Neuronal stem cell (in vitro differentiated cells): ENCODE measurements at regions not wholly inside any gene's neighbourhood (a gene's known extent, or its start where the extent isn't known, plus 50 kb on each side); places are given as distances from the start of the nearest gene placed in this dataset.

ENCODE experiments used
- DNase-seq: peaks from one replicate; pipeline ENCODE4 v3.0.0-alpha.2; 2013; ENCODE audit warnings: low spot score
- H2AFZ ChIP-seq: one replicate; pipeline ENCODE4 v1.6.1; 2013; ENCODE audit warnings: mild to moderate bottlenecking, low read length, inconsistent platforms
- H2AK5ac ChIP-seq: 2 replicates; pipeline ENCODE4 v1.6.1; 2013; ENCODE audit warnings: low read depth, mild to moderate bottlenecking, inconsistent platforms, low read length, moderate library complexity, mixed read lengths
- H2BK120ac ChIP-seq: 2 replicates; pipeline ENCODE4 v1.6.1; 2013; ENCODE audit warnings: low read depth, mild to moderate bottlenecking, inconsistent platforms, low read length, moderate library complexity, mixed read lengths
- H2BK12ac ChIP-seq: one replicate; pipeline ENCODE4 v1.6.1; 2013; ENCODE audit warnings: low read length, inconsistent platforms
- H2BK15ac ChIP-seq: 2 replicates; pipeline ENCODE4 v1.6.1; 2013; ENCODE audit warnings: mild to moderate bottlenecking, low read length, inconsistent platforms, mixed read lengths
- H2BK5ac ChIP-seq: one replicate; pipeline ENCODE4 v1.6.1; 2013; ENCODE audit warnings: inconsistent platforms, mild to moderate bottlenecking, low read length, moderate library complexity
- H3K14ac ChIP-seq: one replicate; pipeline ENCODE4 v1.6.1; 2013; ENCODE audit warnings: low read length, inconsistent platforms
- H3K18ac ChIP-seq: 2 replicates; pipeline ENCODE4 v1.6.1; 2013; ENCODE audit warnings: low read length, inconsistent platforms
- H3K23ac ChIP-seq: 2 replicates; pipeline ENCODE4 v1.6.1; 2013; ENCODE audit warnings: low read depth, mild to moderate bottlenecking, mixed read lengths, low read length, inconsistent platforms; ENCODE audit not compliant: poor library complexity
- H3K27ac ChIP-seq: replicated peaks from 3 replicates; pipeline ENCODE4 v1.5.1; 2013; ENCODE audit warnings: low read length, inconsistent platforms
- H3K27me3 ChIP-seq, 3 experiments: 2 replicates each; pipeline ENCODE4 v1.6.1; 2013; ENCODE audit warnings: low read length in 3 of 3, mild to moderate bottlenecking in 2 of 3, inconsistent platforms in 1 of 3, low read depth in 1 of 3, mixed read lengths in 1 of 3, moderate library complexity in 1 of 3; ENCODE audit not compliant: control insufficient read depth in 3 of 3, insufficient read depth in 3 of 3
- H3K36me3 ChIP-seq, 2 donors: replicated peaks in 1 of 2; 2 replicates each; pipeline ENCODE4 v1.6.1; 2013; ENCODE audit warnings: low read length in 2 of 2; ENCODE audit not compliant: control insufficient read depth in 2 of 2, insufficient read depth in 2 of 2
- H3K4ac ChIP-seq: 2 replicates; pipeline ENCODE4 v1.6.1; 2013; ENCODE audit warnings: inconsistent platforms, mild to moderate bottlenecking, low read length, moderate library complexity
- H3K4me1 ChIP-seq, 2 donors: 1 replicate in 1 of 2; 2 replicates in 1 of 2; pipeline ENCODE4 v1.6.1; 2013; ENCODE audit warnings: low read length in 2 of 2, low read depth in 1 of 2; ENCODE audit not compliant: control insufficient read depth in 2 of 2, insufficient read depth in 1 of 2
- H3K4me2 ChIP-seq: one replicate; pipeline ENCODE4 v1.6.1; 2013; ENCODE audit warnings: mild to moderate bottlenecking, low read length, inconsistent platforms; ENCODE audit not compliant: insufficient read depth, poor library complexity, severe bottlenecking
- H3K4me3 ChIP-seq, 2 donors: 2 replicates each; pipeline ENCODE4 v1.5.1; 2013; ENCODE audit warnings: low read length in 2 of 2, mild to moderate bottlenecking in 2 of 2, inconsistent platforms in 1 of 2, moderate library complexity in 1 of 2
- H3K79me1 ChIP-seq: one replicate; pipeline ENCODE4 v1.6.1; 2013; ENCODE audit warnings: low read depth, mild to moderate bottlenecking, inconsistent platforms, low read length, moderate library complexity
- H3K9ac ChIP-seq: one replicate; pipeline ENCODE4 v1.6.1; 2013; ENCODE audit warnings: mild to moderate bottlenecking, low read depth, low read length, inconsistent platforms; ENCODE audit not compliant: poor library complexity
- H3K9me3 ChIP-seq, 2 donors: replicated peaks in 1 of 2; 2 replicates each; pipeline versions ENCODE3 to v1.6.1; 2013; ENCODE audit warnings: low read length in 2 of 2, mild to moderate bottlenecking in 2 of 2, inconsistent platforms in 1 of 2, low read depth in 1 of 2, mixed read lengths in 1 of 2, moderate library complexity in 1 of 2; ENCODE audit not compliant: control insufficient read depth in 2 of 2, insufficient read depth in 1 of 2
- H4K8ac ChIP-seq: one replicate; pipeline ENCODE4 v1.6.1; 2013; ENCODE audit warnings: low read depth, mild to moderate bottlenecking, inconsistent platforms, low read length, moderate library complexity
- H4K91ac ChIP-seq: one replicate; pipeline ENCODE4 v1.6.1; 2013; ENCODE audit warnings: low read length, low read depth, mild to moderate bottlenecking, inconsistent platforms; ENCODE audit not compliant: poor library complexity
- WGBS, 2 donors: extraction: QIAGEN DNeasy Blood & Tissue Kit; methylation state at CpG; one replicate each; pipeline ENCODE4 v1.1.7; 2013; ENCODE audit warnings: missing lambda C conversion rate in 2 of 2, mixed read lengths in 1 of 2; ENCODE audit not compliant: insufficient read length in 2 of 2, insufficient replicate concordance in 1 of 2; ENCODE audit errors: extremely low coverage in 2 of 2; 5-methylcytosine and 5-hydroxymethylcytosine counted together

DNA sequence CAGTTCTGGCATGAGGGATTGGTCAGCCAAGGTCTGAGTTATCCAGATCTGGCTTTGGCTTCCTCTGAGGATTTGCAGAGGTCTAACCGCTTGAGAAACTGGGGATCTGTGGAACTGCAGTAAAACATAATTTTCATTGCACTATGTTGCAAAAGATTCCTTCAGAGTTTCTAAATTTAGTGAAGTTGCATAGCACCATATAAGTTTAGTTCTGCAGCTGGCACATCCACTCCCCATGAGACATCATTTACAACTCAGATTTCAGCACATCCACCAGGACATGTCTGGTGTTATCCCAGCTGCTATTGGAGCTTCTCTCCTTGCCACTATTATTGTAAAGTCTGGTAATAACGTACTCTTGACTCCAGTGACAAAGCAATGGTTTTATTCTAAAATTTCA lies 181.5 kb downstream of the CWF19L2 start:
- Histone ChIP-seq H4K91ac (no peak overlapping the region), H3K4me1 (no peaks in the 10 kb centered on the region), H3K18ac (no peak overlapping the region), H2AFZ (no peak overlapping the region), H3K27me3 (no peaks in the 10 kb centered on the region), H4K8ac (no peak overlapping the region), H2BK15ac (no peak overlapping the region), H2BK12ac (no peak overlapping the region), H3K27ac (no peak overlapping the region), H3K9ac (no peak overlapping the region), H3K4ac (no peak overlapping the region), H3K23ac (no peak overlapping the region), H3K36me3 (no peaks in the 10 kb centered on the region), H3K4me2 (no peak overlapping the region), H2BK120ac (no peak overlapping the region), H2BK5ac (no peak overlapping the region), H3K4me3 (no peak overlapping the region), H2AK5ac (no peak overlapping the region), H3K14ac (no peak overlapping the region), H3K9me3 (no peaks in the 10 kb centered on the region), H3K79me1 (no peaks in the 10 kb centered on the region)
- no peak for DNase-seq
- WGBS, 2 donors, result no CpG with 5 or more reads among the region's 2 CpGs

DNA sequence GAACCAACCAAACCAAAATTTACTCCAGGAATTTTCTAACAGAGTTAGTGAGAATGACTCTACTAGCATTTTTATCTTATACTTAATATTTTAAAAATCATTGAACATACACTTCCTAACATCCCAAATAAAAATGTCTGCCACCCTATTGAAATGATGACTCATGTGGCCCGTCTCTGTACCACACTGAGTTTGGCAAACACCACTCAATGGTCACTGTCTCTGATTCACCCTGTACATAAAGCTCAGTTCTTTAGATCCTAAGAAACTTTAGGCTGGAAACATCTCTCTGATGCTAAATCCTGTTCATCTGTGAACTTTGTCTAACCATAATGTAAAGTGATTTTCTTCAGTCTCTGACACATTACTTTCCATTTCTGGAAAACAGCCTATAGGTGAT lies 182.0 kb downstream of the CWF19L2 start:
- H3K23ac ChIP-seq, result no peak overlapping the region
- no peak overlapping the region for H4K91ac ChIP-seq
- no peak overlapping the region for H2AFZ ChIP-seq
- H3K27me3 ChIP-seq, result no peaks in the 10 kb centered on the region
- H2BK120ac ChIP-seq, result no peak overlapping the region
- no peaks in the 10 kb centered on the region for H3K9me3 ChIP-seq
- H3K14ac ChIP-seq, result no peak overlapping the region
- no peak overlapping the region for H3K4me2 ChIP-seq
- no peak overlapping the region for H2AK5ac ChIP-seq
- no peak overlapping the region for H3K18ac ChIP-seq
- H2BK15ac ChIP-seq, result no peak overlapping the region
- no peak overlapping the region for H2BK5ac ChIP-seq
- no peak overlapping the region for H4K8ac ChIP-seq
- no peak overlapping the region for H3K4me3 ChIP-seq
- no peak overlapping the region for H3K4ac ChIP-seq
- no CpG with 5 or more reads among the region's 1 CpG for WGBS, 2 donors
- no peak overlapping the region for H3K9ac ChIP-seq
- no peaks in the 10 kb centered on the region for H3K36me3 ChIP-seq
- no peaks in the 10 kb centered on the region for H3K4me1 ChIP-seq
- DNase-seq, result no peak
- no peak overlapping the region for H3K27ac ChIP-seq
- H2BK12ac ChIP-seq, result no peak overlapping the region
- no peaks in the 10 kb centered on the region for H3K79me1 ChIP-seq

DNA sequence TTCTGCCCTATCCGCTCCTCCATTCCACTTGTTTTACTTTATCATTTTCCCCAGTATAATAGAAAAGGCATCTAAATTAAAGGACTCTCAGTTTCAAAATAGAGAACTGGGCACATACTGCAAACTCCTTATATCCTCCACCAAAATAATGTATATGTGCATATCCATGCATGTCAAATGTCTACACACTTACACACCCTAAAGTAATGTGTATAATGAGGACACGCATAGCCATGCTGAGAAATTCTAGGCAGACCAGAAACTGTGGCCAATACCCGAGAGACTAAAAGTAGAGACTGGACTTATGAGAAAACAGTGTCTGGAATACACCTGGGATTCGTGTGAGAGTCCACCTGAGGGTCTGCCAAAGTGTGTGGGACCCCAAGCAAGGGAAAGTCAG lies 183.5 kb downstream of the CWF19L2 start:
- Histone ChIP-seq H3K27me3 (no peaks in the 10 kb centered on the region), H3K4me3 (no peak overlapping the region), H2BK120ac (no peak overlapping the region), H3K9ac (no peak overlapping the region), H3K23ac (no peak overlapping the region), H2BK15ac (no peak overlapping the region), H3K18ac (no peak overlapping the region), H3K14ac (no peak overlapping the region), H2BK12ac (no peak overlapping the region), H4K8ac (no peak overlapping the region), H2BK5ac (no peak overlapping the region), H3K36me3 (no peaks in the 10 kb centered on the region), H2AFZ (no peak overlapping the region), H3K4me2 (no peak overlapping the region), H3K9me3 (no peaks in the 10 kb centered on the region), H3K79me1 (no peaks in the 10 kb centered on the region), H3K27ac (no peak overlapping the region), H4K91ac (no peak overlapping the region), H3K4me1 (no peaks in the 10 kb centered on the region), H2AK5ac (no peak overlapping the region), H3K4ac (no peak overlapping the region)
- WGBS, 2 donors, result no CpG with 5 or more reads among the region's 4 CpGs
- no peak for DNase-seq

DNA sequence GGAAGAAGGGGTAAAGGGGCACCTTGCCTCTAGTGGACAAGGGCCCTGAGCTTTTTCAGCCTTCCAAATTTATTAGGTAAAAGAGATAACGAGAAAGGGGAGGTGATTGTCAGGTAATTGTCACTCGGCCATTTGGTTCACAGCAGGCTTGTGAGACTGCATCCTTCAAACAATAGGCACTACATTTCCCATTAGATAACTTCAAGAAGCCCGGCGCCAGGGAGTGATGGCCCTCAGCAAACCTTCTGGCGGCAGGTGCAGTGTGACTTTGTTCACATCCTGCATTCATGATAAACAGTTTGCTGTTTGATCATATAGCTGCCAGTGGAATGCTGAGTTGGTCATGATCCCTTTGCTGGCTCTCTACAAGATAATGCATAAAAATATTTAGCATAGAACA lies 185.1 kb downstream of the CWF19L2 start:
- no peak overlapping the region for H3K9ac ChIP-seq
- no peak overlapping the region for H2AFZ ChIP-seq
- no peaks in the 10 kb centered on the region for H3K9me3 ChIP-seq
- no peak overlapping the region for H2BK15ac ChIP-seq
- H4K8ac ChIP-seq, result no peak overlapping the region
- H3K18ac ChIP-seq, result no peak overlapping the region
- H2BK12ac ChIP-seq, result no peak overlapping the region
- no peak overlapping the region for H2BK120ac ChIP-seq
- H3K36me3 ChIP-seq, result no peaks in the 10 kb centered on the region
- no peaks in the 10 kb centered on the region for H3K79me1 ChIP-seq
- H3K4me2 ChIP-seq, result no peak overlapping the region
- no peaks in the 10 kb centered on the region for H3K4me1 ChIP-seq
- H3K4me3 ChIP-seq, result no peak overlapping the region
- no CpG with 5 or more reads among the region's 5 CpGs for WGBS, 2 donors
- no peak overlapping the region for H4K91ac ChIP-seq
- H3K27ac ChIP-seq, result no peak overlapping the region
- H3K23ac ChIP-seq, result no peak overlapping the region
- DNase-seq, result no peak
- H2BK5ac ChIP-seq, result no peak overlapping the region
- H3K14ac ChIP-seq, result no peak overlapping the region
- no peaks in the 10 kb centered on the region for H3K27me3 ChIP-seq
- H2AK5ac ChIP-seq, result no peak overlapping the region
- no peak overlapping the region for H3K4ac ChIP-seq
